ENCODE measurements at regions not wholly inside any gene's neighbourhood (a gene's known extent, or its start where the extent isn't known, plus 50 kb on each side); places are given as distances from the start of the nearest gene placed in this dataset.
"Not testable (repeated sequence)": the region's sequence is repeated elsewhere in the genome, so short reads cannot be mapped to it uniquely, and the experiment has no call there.

GRCh38 chr21:5090132-5091079 lies 5431.0 kb upstream of the TPTE start:
- H3K4me1 ChIP-seq (ENCODE audit: control insufficient read depth, insufficient read depth, low read length, poor library complexity, severe bottlenecking); H3K27ac ChIP-seq (ENCODE audit: low read depth, low read length, severe bottlenecking); H3K36me3 ChIP-seq (ENCODE audit: control insufficient read depth, insufficient read depth, low read length); H3K9me3 ChIP-seq (ENCODE audit: control insufficient read depth, low read length); H3K4me3 ChIP-seq (ENCODE audit: extremely low read depth, insufficient read depth, low read length, poor library complexity, severe bottlenecking): not testable (repeated sequence)
- WGBS, 2 experiments (ENCODE audit: insufficient coverage in 2 of 2) = no CpG with 5 or more reads among the region's 34 CpGs

DNA sequence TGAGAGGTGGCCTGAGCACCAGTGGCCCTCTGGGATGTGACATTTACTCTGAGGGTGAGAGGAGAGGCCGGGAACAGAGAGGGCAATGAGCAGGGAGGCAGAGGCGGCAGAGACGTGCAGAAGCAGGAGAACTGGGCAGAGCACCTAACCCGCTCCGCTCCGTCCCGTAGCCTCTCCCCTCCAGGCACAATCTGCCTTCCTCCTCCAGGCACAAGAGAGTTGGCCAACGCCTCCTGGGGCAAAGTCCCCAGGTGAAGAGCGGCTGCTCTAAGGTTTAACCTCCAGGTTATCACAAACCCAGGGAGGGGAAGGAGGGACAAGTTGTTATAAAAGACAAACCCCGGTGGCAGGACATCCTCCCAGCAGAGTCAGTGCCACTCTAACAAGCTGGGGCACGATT lies 5430.1 kb upstream of the TPTE start:
- not testable (repeated sequence) for H3K9me3 ChIP-seq (ENCODE audit: control insufficient read depth, low read length); H3K4me1 ChIP-seq (ENCODE audit: control insufficient read depth, insufficient read depth, low read length, poor library complexity, severe bottlenecking); H3K27ac ChIP-seq (ENCODE audit: low read depth, low read length, severe bottlenecking); H3K36me3 ChIP-seq (ENCODE audit: control insufficient read depth, insufficient read depth, low read length); H3K4me3 ChIP-seq (ENCODE audit: extremely low read depth, insufficient read depth, low read length, poor library complexity, severe bottlenecking)
- WGBS, 2 experiments (ENCODE audit: insufficient coverage in 2 of 2) = no CpG with 5 or more reads among the region's 11 CpGs

- WGBS, 2 experiments (ENCODE audit: insufficient coverage in 2 of 2) = no CpG with 5 or more reads among the region's 15 CpGs
- not testable (repeated sequence) for H3K4me1 ChIP-seq (ENCODE audit: control insufficient read depth, insufficient read depth, low read length, poor library complexity, severe bottlenecking); H3K36me3 ChIP-seq (ENCODE audit: control insufficient read depth, insufficient read depth, low read length); H3K27ac ChIP-seq (ENCODE audit: low read depth, low read length, severe bottlenecking); H3K4me3 ChIP-seq (ENCODE audit: extremely low read depth, insufficient read depth, low read length, poor library complexity, severe bottlenecking); H3K9me3 ChIP-seq (ENCODE audit: control insufficient read depth, low read length)
These were observed 5425.8 kb upstream of the TPTE start for GRCh38 chr21:5095628-5096027.

DNA sequence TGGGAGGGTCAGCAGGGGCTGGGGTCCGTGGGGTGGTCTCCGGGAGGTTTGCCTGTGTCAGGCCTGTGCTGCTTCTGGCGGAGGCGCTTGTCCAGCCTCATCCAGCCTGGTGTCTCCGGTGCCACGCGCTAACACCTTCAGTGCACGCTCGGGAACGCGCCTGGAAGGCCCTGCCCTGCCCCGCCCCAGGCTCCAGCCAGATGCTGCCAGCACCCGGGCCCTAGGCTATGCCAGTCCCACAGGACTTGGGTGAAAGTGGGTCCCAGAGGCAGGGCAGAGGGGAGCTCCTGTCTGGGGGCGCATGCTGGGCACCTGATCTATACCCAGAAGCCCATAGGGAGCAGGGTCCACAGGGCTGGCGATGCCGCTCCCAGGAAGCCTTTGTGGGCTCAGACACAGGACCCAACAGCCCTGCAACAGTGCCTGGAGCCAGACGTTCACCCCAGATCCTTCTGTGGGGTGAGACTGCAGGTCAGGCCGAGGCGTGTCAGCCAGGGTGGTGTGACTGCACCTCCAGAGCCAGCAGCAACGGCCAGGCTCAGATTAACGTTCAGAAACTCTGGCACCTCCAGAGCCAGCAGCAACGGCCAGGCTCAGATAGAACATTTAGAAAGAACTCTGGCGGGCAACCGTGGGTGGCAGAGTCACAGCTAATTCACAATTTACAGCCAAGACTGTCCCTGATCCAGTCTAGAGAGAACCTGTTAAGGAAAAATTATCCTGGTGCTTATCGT lies 5423.2 kb upstream of the TPTE start:
- not testable (repeated sequence) for H3K4me3 ChIP-seq (ENCODE audit: extremely low read depth, insufficient read depth, low read length, poor library complexity, severe bottlenecking); H3K4me1 ChIP-seq (ENCODE audit: control insufficient read depth, insufficient read depth, low read length, poor library complexity, severe bottlenecking); H3K9me3 ChIP-seq (ENCODE audit: control insufficient read depth, low read length); H3K27ac ChIP-seq (ENCODE audit: low read depth, low read length, severe bottlenecking); H3K36me3 ChIP-seq (ENCODE audit: control insufficient read depth, insufficient read depth, low read length)
- WGBS, 2 experiments (ENCODE audit: insufficient coverage in 2 of 2) = no CpG with 5 or more reads among the region's 25 CpGs

- not testable (repeated sequence) for H3K4me3 ChIP-seq (ENCODE audit: extremely low read depth, insufficient read depth, low read length, poor library complexity, severe bottlenecking); H3K36me3 ChIP-seq (ENCODE audit: control insufficient read depth, insufficient read depth, low read length); H3K4me1 ChIP-seq (ENCODE audit: control insufficient read depth, insufficient read depth, low read length, poor library complexity, severe bottlenecking); H3K9me3 ChIP-seq (ENCODE audit: control insufficient read depth, low read length); H3K27ac ChIP-seq (ENCODE audit: low read depth, low read length, severe bottlenecking)
- WGBS, 2 experiments (ENCODE audit: insufficient coverage in 2 of 2) = no CpG with 5 or more reads among the region's 22 CpGs
These were observed 5420.7 kb upstream of the TPTE start for GRCh38 chr21:5100604-5101174.

DNA sequence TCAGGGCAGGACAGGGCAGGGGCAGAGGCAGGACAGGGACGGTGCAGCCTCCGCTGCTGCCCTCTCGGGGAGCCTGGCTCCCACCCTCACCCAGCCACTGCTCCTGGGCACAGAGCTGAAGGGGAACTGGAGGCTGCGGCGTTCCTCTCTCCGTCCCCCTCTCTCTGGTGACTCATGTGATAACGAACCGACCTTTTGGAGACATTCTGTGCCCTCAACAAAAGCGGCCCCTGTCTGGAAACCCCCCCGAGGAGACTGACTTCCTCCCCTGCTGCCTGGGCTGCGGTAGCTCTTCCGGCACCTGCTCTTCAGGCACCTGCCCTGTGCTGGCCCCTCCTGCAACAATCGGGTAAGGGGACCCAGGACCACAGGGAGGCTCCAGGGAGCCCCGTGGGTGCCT lies 5419.6 kb upstream of the TPTE start:
- not testable (repeated sequence) for H3K27ac ChIP-seq (ENCODE audit: low read depth, low read length, severe bottlenecking); H3K9me3 ChIP-seq (ENCODE audit: control insufficient read depth, low read length); H3K4me1 ChIP-seq (ENCODE audit: control insufficient read depth, insufficient read depth, low read length, poor library complexity, severe bottlenecking); H3K36me3 ChIP-seq (ENCODE audit: control insufficient read depth, insufficient read depth, low read length); H3K4me3 ChIP-seq (ENCODE audit: extremely low read depth, insufficient read depth, low read length, poor library complexity, severe bottlenecking)
- 20% methylated on average over 1 of the region's 14 CpGs; no CpG with 5 or more reads in 1 of the 2 experiments for WGBS, 2 experiments (ENCODE audit: insufficient coverage in 2 of 2)

DNA sequence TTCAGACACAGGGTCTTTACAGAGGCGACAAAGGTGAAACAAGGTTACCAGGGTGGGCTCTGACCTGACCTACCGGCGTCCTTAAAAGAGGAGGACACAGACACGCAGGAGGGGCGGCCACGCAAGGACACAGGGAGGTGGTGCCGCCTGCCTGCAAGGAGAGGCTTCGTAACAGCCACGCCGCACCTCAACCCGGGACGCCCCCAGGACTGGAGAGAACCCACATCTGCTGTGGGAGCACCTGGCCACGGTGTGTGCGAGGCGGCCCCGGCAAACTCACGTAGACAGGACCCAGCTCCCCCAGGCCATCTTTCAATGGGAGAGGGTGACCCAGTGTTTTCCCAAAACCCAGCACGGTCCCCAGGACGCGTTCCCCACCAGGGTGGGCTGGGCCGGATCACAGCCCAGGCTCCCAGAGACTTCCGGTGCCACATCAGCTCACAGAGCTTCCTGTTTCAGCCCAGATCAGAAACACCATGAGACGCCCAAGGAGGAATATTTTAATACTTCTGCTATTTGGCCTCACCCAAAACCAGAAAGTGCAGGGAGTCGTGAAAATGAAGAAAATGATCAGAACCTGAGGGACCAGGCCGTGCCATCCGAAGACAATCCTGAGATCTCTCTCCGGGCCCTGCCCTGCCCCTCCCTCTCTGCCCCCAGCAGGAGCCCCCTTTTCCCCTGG lies 5417.4 kb upstream of the TPTE start:
- not testable (repeated sequence) for H3K4me3 ChIP-seq (ENCODE audit: extremely low read depth, insufficient read depth, low read length, poor library complexity, severe bottlenecking); H3K36me3 ChIP-seq (ENCODE audit: control insufficient read depth, insufficient read depth, low read length); H3K4me1 ChIP-seq (ENCODE audit: control insufficient read depth, insufficient read depth, low read length, poor library complexity, severe bottlenecking); H3K9me3 ChIP-seq (ENCODE audit: control insufficient read depth, low read length); H3K27ac ChIP-seq (ENCODE audit: low read depth, low read length, severe bottlenecking)
- no CpG with 5 or more reads among the region's 27 CpGs for WGBS, 2 experiments (ENCODE audit: insufficient coverage in 2 of 2)

GRCh38 chr21:5104562-5104928 lies 5416.8 kb upstream of the TPTE start:
- H3K4me3 ChIP-seq (ENCODE audit: extremely low read depth, insufficient read depth, low read length, poor library complexity, severe bottlenecking); H3K36me3 ChIP-seq (ENCODE audit: control insufficient read depth, insufficient read depth, low read length); H3K4me1 ChIP-seq (ENCODE audit: control insufficient read depth, insufficient read depth, low read length, poor library complexity, severe bottlenecking); H3K9me3 ChIP-seq (ENCODE audit: control insufficient read depth, low read length); H3K27ac ChIP-seq (ENCODE audit: low read depth, low read length, severe bottlenecking): not testable (repeated sequence)
- no CpG with 5 or more reads among the region's 11 CpGs for WGBS, 2 experiments (ENCODE audit: insufficient coverage in 2 of 2)

GRCh38 chr21:5105939-5106708 lies 5415.3 kb upstream of the TPTE start:
- not testable (repeated sequence) for H3K36me3 ChIP-seq (ENCODE audit: control insufficient read depth, insufficient read depth, low read length); H3K9me3 ChIP-seq (ENCODE audit: control insufficient read depth, low read length); H3K27ac ChIP-seq (ENCODE audit: low read depth, low read length, severe bottlenecking); H3K4me1 ChIP-seq (ENCODE audit: control insufficient read depth, insufficient read depth, low read length, poor library complexity, severe bottlenecking); H3K4me3 ChIP-seq (ENCODE audit: extremely low read depth, insufficient read depth, low read length, poor library complexity, severe bottlenecking)
- WGBS, 2 experiments (ENCODE audit: insufficient coverage in 2 of 2) = 60% methylated on average over 1 of the region's 35 CpGs; no CpG with 5 or more reads in 1 of the 2 experiments

DNA sequence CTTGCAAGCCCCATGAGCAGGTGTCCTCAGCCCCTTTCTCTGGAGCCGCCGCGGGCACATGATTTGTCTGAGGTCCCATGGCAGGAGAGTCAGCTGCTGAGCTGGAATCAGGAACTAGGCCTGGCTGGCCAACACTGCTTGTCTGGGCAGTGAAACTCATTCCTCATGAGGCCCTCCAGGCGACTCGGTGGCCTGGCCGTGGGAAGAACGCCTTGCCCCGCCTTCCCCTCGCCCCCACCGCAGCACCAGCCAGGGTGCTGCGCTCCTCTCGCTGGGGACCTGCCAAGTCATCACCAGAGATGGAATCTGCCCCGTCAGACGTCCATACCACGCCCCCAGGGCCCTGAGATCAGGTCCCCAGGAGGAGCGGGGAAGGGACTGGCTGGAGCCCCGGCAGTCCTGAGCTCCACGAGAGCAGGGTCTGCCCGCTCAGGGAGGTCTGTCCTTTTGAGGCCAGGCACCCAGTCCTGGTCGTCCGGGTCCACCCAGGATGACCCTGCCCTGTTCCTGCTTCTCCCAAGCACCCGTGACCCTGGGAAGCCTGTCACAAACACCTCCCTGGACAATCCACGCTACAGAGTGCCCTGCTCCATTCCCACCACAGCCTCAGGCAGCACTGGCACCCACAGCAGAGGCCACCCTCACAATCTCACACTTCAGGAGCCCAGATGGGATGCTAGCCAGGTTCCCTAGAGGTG lies 5414.5 kb upstream of the TPTE start:
- not testable (repeated sequence) for H3K9me3 ChIP-seq (ENCODE audit: control insufficient read depth, low read length); H3K4me1 ChIP-seq (ENCODE audit: control insufficient read depth, insufficient read depth, low read length, poor library complexity, severe bottlenecking); H3K4me3 ChIP-seq (ENCODE audit: extremely low read depth, insufficient read depth, low read length, poor library complexity, severe bottlenecking); H3K36me3 ChIP-seq (ENCODE audit: control insufficient read depth, insufficient read depth, low read length); H3K27ac ChIP-seq (ENCODE audit: low read depth, low read length, severe bottlenecking)
- WGBS, 2 experiments (ENCODE audit: insufficient coverage in 2 of 2) = no CpG with 5 or more reads among the region's 23 CpGs

All from mesodermal cell (in vitro differentiated cells).